Neural cell (in vitro differentiated cells): ENCODE measurements at regions not wholly inside any gene's neighbourhood (a gene's known extent, or its start where the extent isn't known, plus 50 kb on each side); places are given as distances from the start of the nearest gene placed in this dataset.

Experiments
- H2AFZ ChIP-seq: fragments of 200-600, 300-800 bp; sonication (generic), shearing (Covaris generic); 2 replicates; pipeline ENCODE4 v1.6.0; 2014; ENCODE audit warnings: low read depth, mild to moderate bottlenecking, antibody characterized with exemption, low read length, moderate library complexity
- H3F3A ChIP-seq: fragments of 200-600 bp; shearing (Covaris generic); 2 replicates; pipeline ENCODE4 v1.6.1; 2016; ENCODE audit warnings: mild to moderate bottlenecking, moderate library complexity, mixed read lengths, antibody characterized with exemption, low read length; ENCODE audit not compliant: insufficient read depth, poor library complexity, severe bottlenecking
- H3K27ac ChIP-seq: fragments of 200-600, 300-800 bp; sonication (generic), shearing (Covaris generic); 2 replicates; pipeline ENCODE4 v1.5.1; 2014; ENCODE audit warnings: mild to moderate bottlenecking, low read length, moderate library complexity
- H3K27me3 ChIP-seq: fragments of 300-800, 200-600 bp; sonication (generic), shearing (Covaris generic); 2 replicates; pipeline ENCODE4 v1.6.0; 2014; ENCODE audit warnings: mild to moderate bottlenecking, low read depth, low read length, moderate library complexity; ENCODE audit not compliant: insufficient read depth
- H3K36me3 ChIP-seq: fragments of 300-800, 200-600 bp; sonication (generic), shearing (Covaris generic); 2 replicates; pipeline ENCODE4 v1.5.1; 2014; ENCODE audit warnings: mild to moderate bottlenecking, antibody characterized with exemption, low read length, moderate library complexity; ENCODE audit not compliant: insufficient read depth
- H3K4me2 ChIP-seq: fragments of 300-800, 200-600 bp; sonication (generic), shearing (Covaris generic); 2 replicates; pipeline ENCODE4 v1.6.0; 2014; ENCODE audit warnings: mild to moderate bottlenecking, low read length
- H3K4me3 ChIP-seq: fragments of 300-800, 200-600 bp; sonication (generic), shearing (Covaris generic); 2 replicates; pipeline ENCODE4 v1.5.1; 2014; ENCODE audit warnings: mild to moderate bottlenecking, low read length, moderate library complexity
- H3K79me2 ChIP-seq: fragments of 200-600 bp; shearing (Covaris generic); replicated peaks from 2 replicates; pipeline ENCODE4 v1.6.0; 2014; ENCODE audit warnings: mild to moderate bottlenecking, low read length, moderate library complexity; ENCODE audit not compliant: insufficient read depth
- H3K9ac ChIP-seq: fragments of 300-800, 200-600 bp; sonication (generic), shearing (Covaris generic); 2 replicates; pipeline ENCODE4 v1.6.1; 2016; ENCODE audit warnings: mild to moderate bottlenecking, low read length, mixed read lengths
- H3K9me2 ChIP-seq: fragments of 200-600 bp; shearing (Covaris generic); 2 replicates; pipeline ENCODE4 v1.6.1; 2016; ENCODE audit warnings: mild to moderate bottlenecking, low read length, mixed read lengths; ENCODE audit not compliant: insufficient read depth
- H3K9me3 ChIP-seq: fragments of 200-600, 300-800 bp; sonication (generic), shearing (Covaris generic); 2 replicates; pipeline ENCODE4 v1.6.1; 2016; ENCODE audit warnings: mild to moderate bottlenecking, mixed run types, low read length, moderate library complexity, mixed read lengths
- H4K20me1 ChIP-seq: fragments of 200-600 bp; shearing (Covaris generic); 2 replicates; pipeline ENCODE4 v1.6.1; 2016; ENCODE audit warnings: mild to moderate bottlenecking, mixed run types; ENCODE audit not compliant: insufficient read depth
- EP300 ChIP-seq: fragments of 450-650 bp; conservative IDR thresholded peaks from 2 replicates; pipeline ENCODE4 v1.6.1; 2014; ENCODE audit warnings: antibody characterized with exemption, mild to moderate bottlenecking, moderate library complexity; ENCODE audit not compliant: poor library complexity, severe bottlenecking
- EZH2 ChIP-seq: fragments of 200-600, 300-800 bp; shearing (Covaris generic), sonication (generic); IDR thresholded peaks from 2 replicates; pipeline ENCODE4 v1.6.1; 2014; ENCODE audit warnings: antibody characterized with exemption, low read length, borderline replicate concordance, mild to moderate bottlenecking; ENCODE audit not compliant: insufficient read depth, poor library complexity, severe bottlenecking
- MXI1 ChIP-seq: fragments of 450-650 bp; conservative IDR thresholded peaks from 2 replicates; pipeline ENCODE4 v1.6.1; 2014; ENCODE audit warnings: antibody characterized with exemption, mild to moderate bottlenecking; ENCODE audit not compliant: poor library complexity, severe bottlenecking
- POLR2AphosphoS5 ChIP-seq: IDR thresholded peaks from 2 replicates; pipeline ENCODE4 v1.6.1; 2012
- RAD21 ChIP-seq: fragments of 450-650 bp; conservative IDR thresholded peaks from 2 replicates; pipeline ENCODE4 v1.6.1; 2014; ENCODE audit warnings: antibody characterized with exemption, mild to moderate bottlenecking, moderate library complexity
- SMC3 ChIP-seq: fragments of 450-650 bp; conservative IDR thresholded peaks from 2 replicates; pipeline ENCODE4 v1.6.1; 2014; ENCODE audit warnings: antibody characterized with exemption, mild to moderate bottlenecking, moderate library complexity; ENCODE audit not compliant: poor library complexity
- TAF1 ChIP-seq: IDR thresholded peaks from 2 replicates; pipeline ENCODE4 v1.6.1; 2012; ENCODE audit warnings: low read depth
- TF ChIP-seq, protein P1 (sequence below): fragments of 450-650 bp; IDR thresholded peaks from 2 replicates; pipeline ENCODE4 v1.5.1; 2014; ENCODE audit warnings: antibody characterized with exemption, mild to moderate bottlenecking, moderate library complexity; ENCODE audit not compliant: poor library complexity, severe bottlenecking
- TF ChIP-seq, protein P2 (sequence below): IDR thresholded peaks from 2 replicates; pipeline ENCODE4 v1.6.1; 2012; ENCODE audit warnings: borderline replicate concordance

GRCh38 chr9:116094846-116095245 is 58.7 kb upstream of the PAPPA start:
- Histone ChIP-seq H3K27me3 (no peaks in the 10 kb centered on the region), H4K20me1 (no peaks in the 10 kb centered on the region), H3K4me3 (no peak overlapping the region), H3F3A (no peaks in the 10 kb centered on the region), H2AFZ (no peak overlapping the region), H3K79me2 (no peaks in the 10 kb centered on the region), H3K4me2 (no peak overlapping the region), H3K9ac (no peak overlapping the region), H3K27ac (no peak overlapping the region), H3K9me3 (no peaks in the 10 kb centered on the region), H3K36me3 (no peaks in the 10 kb centered on the region), H3K9me2 (no peaks in the 10 kb centered on the region)
- no peak for TF ChIP-seq SMC3
- no peak for TF ChIP-seq EP300
- TF ChIP-seq EZH2, result no peak
- TF ChIP-seq, protein P1, sequence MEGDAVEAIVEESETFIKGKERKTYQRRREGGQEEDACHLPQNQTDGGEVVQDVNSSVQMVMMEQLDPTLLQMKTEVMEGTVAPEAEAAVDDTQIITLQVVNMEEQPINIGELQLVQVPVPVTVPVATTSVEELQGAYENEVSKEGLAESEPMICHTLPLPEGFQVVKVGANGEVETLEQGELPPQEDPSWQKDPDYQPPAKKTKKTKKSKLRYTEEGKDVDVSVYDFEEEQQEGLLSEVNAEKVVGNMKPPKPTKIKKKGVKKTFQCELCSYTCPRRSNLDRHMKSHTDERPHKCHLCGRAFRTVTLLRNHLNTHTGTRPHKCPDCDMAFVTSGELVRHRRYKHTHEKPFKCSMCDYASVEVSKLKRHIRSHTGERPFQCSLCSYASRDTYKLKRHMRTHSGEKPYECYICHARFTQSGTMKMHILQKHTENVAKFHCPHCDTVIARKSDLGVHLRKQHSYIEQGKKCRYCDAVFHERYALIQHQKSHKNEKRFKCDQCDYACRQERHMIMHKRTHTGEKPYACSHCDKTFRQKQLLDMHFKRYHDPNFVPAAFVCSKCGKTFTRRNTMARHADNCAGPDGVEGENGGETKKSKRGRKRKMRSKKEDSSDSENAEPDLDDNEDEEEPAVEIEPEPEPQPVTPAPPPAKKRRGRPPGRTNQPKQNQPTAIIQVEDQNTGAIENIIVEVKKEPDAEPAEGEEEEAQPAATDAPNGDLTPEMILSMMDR, result no peak
- TF ChIP-seq, protein P2, sequence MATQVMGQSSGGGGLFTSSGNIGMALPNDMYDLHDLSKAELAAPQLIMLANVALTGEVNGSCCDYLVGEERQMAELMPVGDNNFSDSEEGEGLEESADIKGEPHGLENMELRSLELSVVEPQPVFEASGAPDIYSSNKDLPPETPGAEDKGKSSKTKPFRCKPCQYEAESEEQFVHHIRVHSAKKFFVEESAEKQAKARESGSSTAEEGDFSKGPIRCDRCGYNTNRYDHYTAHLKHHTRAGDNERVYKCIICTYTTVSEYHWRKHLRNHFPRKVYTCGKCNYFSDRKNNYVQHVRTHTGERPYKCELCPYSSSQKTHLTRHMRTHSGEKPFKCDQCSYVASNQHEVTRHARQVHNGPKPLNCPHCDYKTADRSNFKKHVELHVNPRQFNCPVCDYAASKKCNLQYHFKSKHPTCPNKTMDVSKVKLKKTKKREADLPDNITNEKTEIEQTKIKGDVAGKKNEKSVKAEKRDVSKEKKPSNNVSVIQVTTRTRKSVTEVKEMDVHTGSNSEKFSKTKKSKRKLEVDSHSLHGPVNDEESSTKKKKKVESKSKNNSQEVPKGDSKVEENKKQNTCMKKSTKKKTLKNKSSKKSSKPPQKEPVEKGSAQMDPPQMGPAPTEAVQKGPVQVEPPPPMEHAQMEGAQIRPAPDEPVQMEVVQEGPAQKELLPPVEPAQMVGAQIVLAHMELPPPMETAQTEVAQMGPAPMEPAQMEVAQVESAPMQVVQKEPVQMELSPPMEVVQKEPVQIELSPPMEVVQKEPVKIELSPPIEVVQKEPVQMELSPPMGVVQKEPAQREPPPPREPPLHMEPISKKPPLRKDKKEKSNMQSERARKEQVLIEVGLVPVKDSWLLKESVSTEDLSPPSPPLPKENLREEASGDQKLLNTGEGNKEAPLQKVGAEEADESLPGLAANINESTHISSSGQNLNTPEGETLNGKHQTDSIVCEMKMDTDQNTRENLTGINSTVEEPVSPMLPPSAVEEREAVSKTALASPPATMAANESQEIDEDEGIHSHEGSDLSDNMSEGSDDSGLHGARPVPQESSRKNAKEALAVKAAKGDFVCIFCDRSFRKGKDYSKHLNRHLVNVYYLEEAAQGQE, result no peak
- no peak for TF ChIP-seq TAF1
- no peak for TF ChIP-seq MXI1
- TF ChIP-seq RAD21, result no peak
- TF ChIP-seq POLR2AphosphoS5, result no peak

GRCh38 chr9:116095403-116095802 is 58.2 kb upstream of the PAPPA start:
- H3K27me3 ChIP-seq, result no peaks in the 10 kb centered on the region
- no peak overlapping the region for H3K4me3 ChIP-seq
- H3F3A ChIP-seq, result no peaks in the 10 kb centered on the region
- TF ChIP-seq, protein P2, result no peak
- no peak for TF ChIP-seq SMC3
- no peak overlapping the region for H3K9ac ChIP-seq
- H4K20me1 ChIP-seq, result no peaks in the 10 kb centered on the region
- no peaks in the 10 kb centered on the region for H3K9me2 ChIP-seq
- H2AFZ ChIP-seq, result no peak overlapping the region
- no peaks in the 10 kb centered on the region for H3K79me2 ChIP-seq
- no peaks in the 10 kb centered on the region for H3K36me3 ChIP-seq
- H3K9me3 ChIP-seq, result no peaks in the 10 kb centered on the region
- no peak overlapping the region for H3K4me2 ChIP-seq
- no peak overlapping the region for H3K27ac ChIP-seq
